ENCODE measurements at regions not wholly inside any gene's neighbourhood (a gene's known extent, or its start where the extent isn't known, plus 50 kb on each side); places are given as distances from the start of the nearest gene placed in this dataset.
"Not testable (repeated sequence)": the region's sequence is repeated elsewhere in the genome, so short reads cannot be mapped to it uniquely, and the experiment has no call there.

GRCh38 chr2:53200072-53200471 is 567.5 kb upstream of the CHAC2 start:
- no peak for DNase-seq

GRCh38 chr2:53188851-53189510 is 578.6 kb upstream of the CHAC2 start:
- DNase-seq = no peak

- DNase-seq = no peak
Observed at GRCh38 chr2:53183581-53183980, 584.0 kb upstream of the CHAC2 start.

GRCh38 chr2:53182601-53183000 is 585.0 kb upstream of the CHAC2 start:
- no peak for DNase-seq

- DNase-seq = no peak
Observed at GRCh38 chr2:53181759-53182158, 585.8 kb upstream of the CHAC2 start.

GRCh38 chr2:53177327-53177726 is 590.3 kb upstream of the CHAC2 start:
- no peak for DNase-seq

GRCh38 chr2:53174539-53174938 is 593.1 kb upstream of the CHAC2 start:
- DNase-seq = no peak

GRCh38 chr2:53173698-53174455 is 593.7 kb upstream of the CHAC2 start:
- no peak for DNase-seq

GRCh38 chr2:53173091-53173490 is 594.5 kb upstream of the CHAC2 start:
- peak; percentile 85 for DNase-seq

- DNase-seq = peak; percentile 78
Observed at GRCh38 chr2:53170466-53170865, 597.1 kb upstream of the CHAC2 start.

GRCh38 chr2:53167227-53167626 is 600.4 kb upstream of the CHAC2 start:
- DNase-seq = no peak

- no peak for DNase-seq
Observed at GRCh38 chr2:53150146-53150545, 617.5 kb upstream of the CHAC2 start.

- no peak for DNase-seq
Observed at GRCh38 chr2:53148221-53148620, 619.4 kb upstream of the CHAC2 start.

- no peak for DNase-seq
Observed at GRCh38 chr2:53131416-53131815, 636.2 kb upstream of the CHAC2 start.

GRCh38 chr2:53130441-53130943 is 637.1 kb upstream of the CHAC2 start:
- no peak for DNase-seq

- no peak for DNase-seq
Observed at GRCh38 chr2:53129851-53130250, 637.8 kb upstream of the CHAC2 start.

- DNase-seq = no peak
Observed at GRCh38 chr2:53127061-53127650, 640.4 kb upstream of the CHAC2 start.

GRCh38 chr2:53114991-53115390 is 652.6 kb upstream of the CHAC2 start:
- DNase-seq = no peak

- DNase-seq = peak; percentile 39
Observed at GRCh38 chr2:53114582-53114981, 653.0 kb upstream of the CHAC2 start.

- not testable (repeated sequence) for DNase-seq
Observed at GRCh38 chr2:53112408-53112807, 655.2 kb upstream of the CHAC2 start.

GRCh38 chr2:53111406-53111805 is 656.2 kb upstream of the CHAC2 start:
- no peak for DNase-seq

GRCh38 chr2:53111004-53111403 is 656.6 kb upstream of the CHAC2 start:
- DNase-seq = no peak

GRCh38 chr2:53108246-53108645 is 659.4 kb upstream of the CHAC2 start:
- DNase-seq = no peak
